PFSK-1 (cell line): ENCODE measurements at regions not wholly inside any gene's neighbourhood (a gene's known extent, or its start where the extent isn't known, plus 50 kb on each side); places are given as distances from the start of the nearest gene placed in this dataset.

Source experiments
- FOXP2 ChIP-seq: optimal IDR thresholded peaks from 2 replicates; pipeline ENCODE3; 2011; ENCODE audit warnings: borderline replicate concordance, control low read depth, inconsistent platforms; ENCODE audit not compliant: insufficient read depth; ENCODE audit errors: extremely low read length, extremely low read depth
- POLR2AphosphoS5 ChIP-seq: IDR thresholded peaks from 2 replicates; pipeline ENCODE4 v1.6.1; 2012; ENCODE audit warnings: low read depth, mild to moderate bottlenecking, control low read depth, low read length, moderate library complexity
- SIN3A ChIP-seq: IDR thresholded peaks from 2 replicates; pipeline ENCODE4 v1.6.1; 2012; ENCODE audit warnings: mild to moderate bottlenecking, low read length, moderate library complexity, borderline replicate concordance; ENCODE audit not compliant: insufficient read depth
- TAF1 ChIP-seq: IDR thresholded peaks from 2 replicates; pipeline ENCODE4 v1.6.1; 2012; ENCODE audit warnings: low read length, control low read depth, borderline replicate concordance; ENCODE audit not compliant: insufficient read depth
- TF ChIP-seq, protein P1 (sequence below), 2 experiments: IDR thresholded peaks; 2 replicates each; pipeline versions ENCODE4 v1.6.1 to v1.8.0; 2011 to 2012; ENCODE audit warnings: low read depth in 2 of 2, low read length in 2 of 2, control low read depth in 1 of 2, inconsistent platforms in 1 of 2, mild to moderate bottlenecking in 1 of 2, moderate library complexity in 1 of 2; ENCODE audit not compliant: insufficient read depth in 1 of 2

DNA sequence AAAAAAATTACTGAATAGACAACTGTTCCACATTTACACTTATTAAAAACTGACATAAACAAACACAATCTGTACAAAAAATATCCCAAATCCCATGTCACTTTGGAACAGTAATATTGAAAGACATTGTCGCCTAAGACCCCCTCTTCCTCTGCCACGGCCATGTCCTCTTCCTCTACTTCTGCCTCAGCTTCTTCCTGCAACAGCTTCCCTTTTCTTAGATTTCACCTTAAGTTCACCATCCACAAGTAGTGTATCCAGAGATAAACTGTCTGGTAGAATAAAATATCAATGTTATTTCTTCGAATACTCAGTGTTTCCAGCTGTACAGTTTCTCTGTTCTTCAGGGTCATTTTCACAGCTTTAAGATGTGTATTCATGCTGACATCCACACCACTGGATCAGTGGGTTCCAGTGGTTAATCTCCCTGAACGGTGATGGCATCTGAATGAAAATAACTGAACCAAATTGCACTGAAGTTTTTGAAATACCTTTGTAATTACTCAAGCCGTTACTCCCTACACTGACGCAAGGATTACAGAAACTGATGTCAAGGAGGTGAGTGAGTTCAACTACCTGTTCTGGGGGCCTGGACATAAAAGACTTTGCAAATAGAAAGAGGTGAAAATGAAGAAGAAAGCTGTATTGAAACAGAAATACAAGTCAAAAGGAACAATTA is 208.5 kb downstream of the C12orf50 start:
- TF ChIP-seq, protein P1, sequence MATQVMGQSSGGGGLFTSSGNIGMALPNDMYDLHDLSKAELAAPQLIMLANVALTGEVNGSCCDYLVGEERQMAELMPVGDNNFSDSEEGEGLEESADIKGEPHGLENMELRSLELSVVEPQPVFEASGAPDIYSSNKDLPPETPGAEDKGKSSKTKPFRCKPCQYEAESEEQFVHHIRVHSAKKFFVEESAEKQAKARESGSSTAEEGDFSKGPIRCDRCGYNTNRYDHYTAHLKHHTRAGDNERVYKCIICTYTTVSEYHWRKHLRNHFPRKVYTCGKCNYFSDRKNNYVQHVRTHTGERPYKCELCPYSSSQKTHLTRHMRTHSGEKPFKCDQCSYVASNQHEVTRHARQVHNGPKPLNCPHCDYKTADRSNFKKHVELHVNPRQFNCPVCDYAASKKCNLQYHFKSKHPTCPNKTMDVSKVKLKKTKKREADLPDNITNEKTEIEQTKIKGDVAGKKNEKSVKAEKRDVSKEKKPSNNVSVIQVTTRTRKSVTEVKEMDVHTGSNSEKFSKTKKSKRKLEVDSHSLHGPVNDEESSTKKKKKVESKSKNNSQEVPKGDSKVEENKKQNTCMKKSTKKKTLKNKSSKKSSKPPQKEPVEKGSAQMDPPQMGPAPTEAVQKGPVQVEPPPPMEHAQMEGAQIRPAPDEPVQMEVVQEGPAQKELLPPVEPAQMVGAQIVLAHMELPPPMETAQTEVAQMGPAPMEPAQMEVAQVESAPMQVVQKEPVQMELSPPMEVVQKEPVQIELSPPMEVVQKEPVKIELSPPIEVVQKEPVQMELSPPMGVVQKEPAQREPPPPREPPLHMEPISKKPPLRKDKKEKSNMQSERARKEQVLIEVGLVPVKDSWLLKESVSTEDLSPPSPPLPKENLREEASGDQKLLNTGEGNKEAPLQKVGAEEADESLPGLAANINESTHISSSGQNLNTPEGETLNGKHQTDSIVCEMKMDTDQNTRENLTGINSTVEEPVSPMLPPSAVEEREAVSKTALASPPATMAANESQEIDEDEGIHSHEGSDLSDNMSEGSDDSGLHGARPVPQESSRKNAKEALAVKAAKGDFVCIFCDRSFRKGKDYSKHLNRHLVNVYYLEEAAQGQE (IDR thresholded peaks at IDR 0.05; ENCODE audit: insufficient read depth in 1 of 2, low read depth in 2 of 2, low read length in 2 of 2) = no peak
- no peak for TF ChIP-seq TAF1
- no peak for TF ChIP-seq FOXP2
- TF ChIP-seq SIN3A = no peak
- no peak for TF ChIP-seq POLR2AphosphoS5

DNA sequence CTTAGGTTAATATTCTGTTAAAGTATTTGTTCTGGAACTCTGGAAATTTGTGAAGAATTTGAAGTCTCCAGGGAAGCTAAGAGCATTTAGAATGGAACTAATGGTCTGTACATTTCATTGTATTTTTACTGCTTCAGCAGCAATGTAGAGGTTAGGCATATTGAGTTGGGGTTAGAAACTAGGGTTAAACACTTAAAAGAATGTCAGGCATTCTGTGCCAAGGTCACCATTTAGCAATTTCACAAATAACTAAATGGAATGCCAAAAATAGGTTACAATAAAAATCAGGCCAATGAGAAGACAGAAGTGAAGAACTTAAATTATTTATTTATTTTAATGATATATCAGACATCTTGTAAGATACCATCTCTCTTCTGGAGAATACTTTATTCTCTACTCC is 210.8 kb downstream of the C12orf50 start:
- TF ChIP-seq POLR2AphosphoS5 = no peak
- TF ChIP-seq TAF1 = no peak
- TF ChIP-seq, protein P1 (IDR thresholded peaks at IDR 0.05; ENCODE audit: insufficient read depth in 1 of 2, low read depth in 2 of 2, low read length in 2 of 2) = no peak
- no peak for TF ChIP-seq FOXP2
- TF ChIP-seq SIN3A = no peak

DNA sequence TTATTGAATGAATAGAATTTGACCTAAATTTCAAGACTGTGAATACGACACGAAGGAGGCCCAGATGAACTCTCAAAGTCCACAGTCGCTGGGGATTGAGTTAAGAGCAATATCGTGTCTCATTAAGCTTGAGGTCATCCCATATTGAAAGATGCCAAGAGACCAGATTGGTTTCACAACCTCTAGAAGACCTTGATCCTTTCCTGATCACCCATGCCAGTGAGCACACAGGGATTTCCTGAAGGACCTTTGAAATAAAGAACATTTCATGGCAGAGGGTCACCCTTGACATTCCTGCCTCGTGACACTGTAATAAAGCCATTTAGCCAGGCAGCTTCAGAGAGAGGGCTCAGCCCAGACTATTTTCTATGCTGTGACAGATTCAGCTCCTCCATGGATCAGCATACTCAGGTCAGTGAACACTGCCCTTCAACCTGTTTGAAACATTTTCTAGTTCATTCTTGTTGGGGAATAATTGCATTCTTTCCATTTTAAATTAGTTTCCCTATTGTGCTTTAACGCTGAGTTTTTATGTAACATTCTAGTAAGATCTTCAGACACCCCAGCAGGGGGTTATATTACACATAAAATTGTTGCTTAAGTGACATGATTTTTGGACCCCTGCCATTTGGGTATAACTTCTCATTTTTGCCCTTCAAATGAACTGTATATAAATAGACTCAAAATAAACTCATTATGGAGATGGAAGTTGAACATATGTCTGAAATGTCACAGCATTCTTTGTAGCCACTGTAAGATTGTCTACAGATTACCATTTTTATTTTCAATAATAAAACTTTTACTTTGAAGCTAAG is 213.2 kb downstream of the C12orf50 start:
- TF ChIP-seq FOXP2 = no peak
- TF ChIP-seq, protein P1 (IDR thresholded peaks at IDR 0.05; ENCODE audit: insufficient read depth in 1 of 2, low read depth in 2 of 2, low read length in 2 of 2) = no peak
- TF ChIP-seq TAF1 = no peak
- TF ChIP-seq SIN3A = no peak
- TF ChIP-seq POLR2AphosphoS5 = no peak

DNA sequence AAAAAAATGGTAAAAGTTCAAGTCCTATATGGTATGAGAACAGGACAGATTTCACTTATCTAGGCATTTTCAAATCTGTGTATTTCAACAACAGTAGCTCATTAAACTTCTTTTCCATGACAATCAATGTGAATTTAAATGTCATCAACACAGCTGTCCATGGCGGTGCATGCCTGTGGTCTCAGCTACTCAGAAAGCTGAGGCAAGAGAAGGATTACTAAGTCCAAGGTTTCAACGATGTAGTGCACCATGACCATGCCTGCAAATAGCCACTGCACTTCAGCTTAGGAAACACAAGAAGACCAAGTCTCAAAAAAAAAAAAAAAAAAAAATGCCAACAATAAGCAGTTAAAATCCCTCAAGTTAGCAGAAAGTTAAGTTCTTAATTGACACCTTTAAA is 214.6 kb downstream of the C12orf50 start:
- TF ChIP-seq FOXP2 (no peak), POLR2AphosphoS5 (no peak), SIN3A (no peak), TAF1 (no peak)
- TF ChIP-seq, protein P1 (IDR thresholded peaks at IDR 0.05; ENCODE audit: insufficient read depth in 1 of 2, low read depth in 2 of 2, low read length in 2 of 2) = no peak
